Esophagus muscularis mucosa (tissue), 4 donors: ENCODE measurements at regions not wholly inside any gene's neighbourhood (a gene's known extent, or its start where the extent isn't known, plus 50 kb on each side); places are given as distances from the start of the nearest gene placed in this dataset.

Experiments
- DNase-seq: peaks from one replicate; pipeline ENCODE4 v3.0.0-alpha.2; 2017; ENCODE audit errors: extremely low spot score
- H3K27ac ChIP-seq, 4 donors: fragments of 200-600 bp; sonication (generic); replicated peaks in 1 of 4; 1 replicate in 3 of 4; 2 replicates in 1 of 4; pipeline ENCODE4 v1.5.1; 2016 to 2019; ENCODE audit warnings: mild to moderate bottlenecking in 1 of 4
- H3K27me3 ChIP-seq, 4 donors: fragments of 200-600 bp; sonication (generic); one replicate each; pipeline versions ENCODE4 v1.5.1 to v1.6.0; 2016 to 2019
- H3K36me3 ChIP-seq, 4 donors: fragments of 200-600 bp; sonication (generic); one replicate each; pipeline ENCODE4 v1.5.1; 2016 to 2019
- H3K4me1 ChIP-seq, 4 donors: fragments of 200-600 bp; sonication (generic); one replicate each; pipeline ENCODE4 v1.5.1; 2016 to 2019
- H3K4me3 ChIP-seq, 4 donors: fragments of 200-600 bp; sonication (generic); 1 replicate in 2 of 4; 2 replicates in 2 of 4; pipeline ENCODE4 v1.5.1; 2016 to 2019; ENCODE audit warnings: mild to moderate bottlenecking in 4 of 4, moderate library complexity in 1 of 4
- H3K9me3 ChIP-seq, 4 donors: fragments of 200-600 bp; sonication (generic); 1 replicate in 3 of 4; 2 replicates in 1 of 4; pipeline ENCODE4 v1.5.1; 2016 to 2019
- CTCF ChIP-seq, 3 experiments: fragments of 200-600 bp in 2 of 3; fragments of 450-650 bp in 1 of 3; sonication (generic) in 2 of 3; IDR thresholded peaks; one replicate each; pipeline ENCODE4 v1.5.1; 2017 to 2019; ENCODE audit warnings: antibody characterized with exemption in 3 of 3, mild to moderate bottlenecking in 2 of 3, moderate library complexity in 1 of 3
- EP300 ChIP-seq: sonication (generic); formaldehyde crosslinking; IDR thresholded peaks from one replicate; pipeline ENCODE4 v1.6.1; 2017; ENCODE audit warnings: antibody characterized with exemption
- POLR2A ChIP-seq: fragments of 450-650 bp; IDR thresholded peaks from one replicate; pipeline ENCODE4 v1.6.1; 2017; ENCODE audit warnings: antibody characterized with exemption, moderate library complexity, mild to moderate bottlenecking, low read depth
- POLR2AphosphoS5 ChIP-seq, 2 donors: sonication (generic); formaldehyde crosslinking; IDR thresholded peaks; one replicate each; pipeline ENCODE4 v1.6.1; 2017; ENCODE audit warnings: antibody characterized with exemption in 2 of 2
- WGBS: methylation state at CpG from one replicate; pipeline ENCODE4 v1.1.5; 2018; 5-methylcytosine and 5-hydroxymethylcytosine counted together
- intact Hi-C: fragments of 100-400 bp; cut with DNase I; formaldehyde crosslinking; loops from one replicate; pipeline ENCODE4 v1.15.1; 2023

- peaks cover 0 to 7% (median 0%) of the 10 kb centered on the region in 4 donors for H3K9me3 ChIP-seq
- no peaks in the 10 kb centered on the region for H3K27me3 ChIP-seq
- 71% methylated on average over 1 of the region's 1 CpG for whole genome bisulfite sequencing
- TF ChIP-seq EP300 (no peak), CTCF (IDR thresholded peaks at IDR 0.05) (no peak), POLR2AphosphoS5 (IDR thresholded peaks at IDR 0.05) (no peak), POLR2A (no peak)
- no peaks in the 10 kb centered on the region for H3K4me1 ChIP-seq
- no peak overlapping the region for H3K4me3 ChIP-seq
- no peaks in the 10 kb centered on the region for H3K36me3 ChIP-seq
- H3K27ac ChIP-seq = no peak overlapping the region
- intact Hi-C loops = no loop called here
- DNase-seq = no peak
Observed at GRCh38 chr1:106780806-106781569, 275.5 kb upstream of the PRMT6 start.

GRCh38 chr1:106785176-106785575, 271.3 kb upstream of the PRMT6 start:
- H3K4me3 ChIP-seq = no peak overlapping the region
- H3K9me3 ChIP-seq = no peaks in the 10 kb centered on the region
- no peak for DNase-seq
- TF ChIP-seq POLR2AphosphoS5 (IDR thresholded peaks at IDR 0.05) (no peak), POLR2A (no peak), CTCF (IDR thresholded peaks at IDR 0.05) (no peak), EP300 (no peak)
- no peak overlapping the region for H3K27ac ChIP-seq
- no peaks in the 10 kb centered on the region for H3K27me3 ChIP-seq
- intact Hi-C loops = no loop called here
- no peaks in the 10 kb centered on the region for H3K36me3 ChIP-seq
- no peaks in the 10 kb centered on the region for H3K4me1 ChIP-seq

- DNase-seq = no peak
- WGBS = 67% methylated on average over 3 of the region's 3 CpGs
- Histone ChIP-seq H3K4me1 (no peaks in the 10 kb centered on the region), H3K4me3 (no peak overlapping the region), H3K9me3 (no peaks in the 10 kb centered on the region), H3K36me3 (no peaks in the 10 kb centered on the region), H3K27ac (no peak overlapping the region), H3K27me3 (no peaks in the 10 kb centered on the region)
- intact Hi-C loops = no loop called here
- TF ChIP-seq EP300 (no peak), POLR2AphosphoS5 (IDR thresholded peaks at IDR 0.05) (no peak), CTCF (IDR thresholded peaks at IDR 0.05) (no peak), POLR2A (no peak)
Observed at GRCh38 chr1:106787520-106787919, 269.0 kb upstream of the PRMT6 start.

GRCh38 chr1:106789686-106790085, 266.8 kb upstream of the PRMT6 start:
- Histone ChIP-seq H3K4me3 (no peak overlapping the region), H3K4me1 (no peaks in the 10 kb centered on the region), H3K27me3 (no peaks in the 10 kb centered on the region), H3K27ac (no peak overlapping the region), H3K9me3 (no peaks in the 10 kb centered on the region), H3K36me3 (no peaks in the 10 kb centered on the region)
- no peak for DNase-seq
- TF ChIP-seq CTCF (IDR thresholded peaks at IDR 0.05) (no peak), EP300 (no peak), POLR2A (no peak), POLR2AphosphoS5 (IDR thresholded peaks at IDR 0.05) (no peak)
- WGBS = 48% methylated on average over 2 of the region's 2 CpGs
- intact Hi-C loops = no loop called here

GRCh38 chr1:106791041-106791440, 265.4 kb upstream of the PRMT6 start:
- Histone ChIP-seq H3K4me3 (no peak overlapping the region), H3K27ac (no peak overlapping the region), H3K9me3 (no peaks in the 10 kb centered on the region), H3K27me3 (no peaks in the 10 kb centered on the region), H3K4me1 (no peaks in the 10 kb centered on the region), H3K36me3 (no peaks in the 10 kb centered on the region)
- intact Hi-C loops = no loop called here
- WGBS = 96% methylated on average over 11 of the region's 11 CpGs
- DNase-seq = no peak
- no peak for TF ChIP-seq POLR2AphosphoS5 (IDR thresholded peaks at IDR 0.05)
- TF ChIP-seq EP300 = no peak
- no peak for TF ChIP-seq POLR2A
- TF ChIP-seq CTCF (IDR thresholded peaks at IDR 0.05) = no peak
